ENCODE measurements at regions not wholly inside any gene's neighbourhood (a gene's known extent, or its start where the extent isn't known, plus 50 kb on each side); places are given as distances from the start of the nearest gene placed in this dataset.

- TF ChIP-seq ZNF318 (CRISPR knock-in tag; IDR thresholded peaks at IDR 0.05) = no peak
- no peak for TF ChIP-seq MIXL1 (CRISPR knock-in tag; IDR thresholded peaks at IDR 0.05)
- no peak for TF ChIP-seq NFRKB (IDR thresholded peaks at IDR 0.05)
- no peak for TF ChIP-seq ZNF3 (CRISPR knock-in tag; IDR thresholded peaks at IDR 0.05)
- no peak for TF ChIP-seq ZNF597 (CRISPR knock-in tag; IDR thresholded peaks at IDR 0.05)
- no peak for TF ChIP-seq KAT2B (IDR thresholded peaks at IDR 0.05; ENCODE audit: borderline replicate concordance, low read depth, low read length)
- no peak for TF ChIP-seq THAP11 (CRISPR knock-in tag; IDR thresholded peaks at IDR 0.05)
- no peak for TF ChIP-seq THAP9 (CRISPR knock-in tag; IDR thresholded peaks at IDR 0.05; ENCODE audit: borderline replicate concordance)
These were observed 301.9 kb upstream of the SALL3 start (continued) for GRCh38 chr18:78677483-78678317.

All from HepG2 (cell line).